Astrocyte (in vitro differentiated cells and primary cell): ENCODE measurements at regions not wholly inside any gene's neighbourhood (a gene's known extent, or its start where the extent isn't known, plus 50 kb on each side); places are given as distances from the start of the nearest gene placed in this dataset.
A peak's percentile ranks its signal among the peaks of the same experiment; 100 is the strongest.

Source experiments
- DNase-seq: peaks from one replicate; pipeline ENCODE4 v3.0.0-alpha.2; 2010; ENCODE audit warnings: low read depth
- FAIRE-seq: peaks from 2 replicates; lab custom pipeline; 2011; peaks lifted over from hg19 to GRCh38; lab: Jason Lieb, UNC
- H2AFZ ChIP-seq: 2 replicates; pipeline ENCODE4 v1.6.0; 2012; ENCODE audit warnings: low read depth, low read length, inconsistent platforms
- H3K27ac ChIP-seq: 2 replicates; pipeline ENCODE4 v1.5.1; 2011; ENCODE audit warnings: low read depth, low read length, inconsistent platforms
- H3K27me3 ChIP-seq: 2 replicates; pipeline ENCODE4 v1.6.0; 2011; ENCODE audit warnings: low read length, inconsistent platforms; ENCODE audit not compliant: insufficient read depth
- H3K36me3 ChIP-seq: 2 replicates; pipeline ENCODE4 v1.5.1; 2011; ENCODE audit warnings: low read length, inconsistent platforms; ENCODE audit not compliant: insufficient read depth
- H3K4me1 ChIP-seq: 2 replicates; pipeline ENCODE4 v1.5.1; 2011; ENCODE audit warnings: low read length, inconsistent platforms; ENCODE audit not compliant: insufficient read depth
- H3K4me2 ChIP-seq: 2 replicates; pipeline ENCODE4 v1.6.0; 2012; ENCODE audit warnings: low read length, inconsistent platforms
- H3K4me3 ChIP-seq: 2 replicates; pipeline ENCODE4 v1.5.1; 2011; ENCODE audit warnings: low read depth, mild to moderate bottlenecking, low read length, inconsistent platforms; ENCODE audit not compliant: insufficient read depth
- H3K79me2 ChIP-seq: 2 replicates; pipeline ENCODE4 v1.6.0; 2012; ENCODE audit warnings: mild to moderate bottlenecking, low read length, inconsistent platforms; ENCODE audit not compliant: insufficient read depth
- H3K9ac ChIP-seq: 2 replicates; pipeline ENCODE4 v1.6.0; 2012; ENCODE audit warnings: mild to moderate bottlenecking, low read length, inconsistent platforms
- H3K9me3 ChIP-seq: 2 replicates; pipeline ENCODE4 v1.5.1; 2012; ENCODE audit warnings: low read depth, mild to moderate bottlenecking, low read length, inconsistent platforms; ENCODE audit not compliant: insufficient read depth
- H4K20me1 ChIP-seq: 2 replicates; pipeline ENCODE4 v1.6.0; 2012; ENCODE audit warnings: low read length, inconsistent platforms; ENCODE audit not compliant: insufficient read depth
- H3K27ac Mint-ChIP-seq: one replicate; pipeline ENCODE4 v1.8.0; 2021; ENCODE audit warnings: mild to moderate bottlenecking, mixed read lengths; ENCODE audit not compliant: unreplicated experiment
- H3K27me3 Mint-ChIP-seq: one replicate; pipeline ENCODE4 v1.8.0; 2021; ENCODE audit warnings: low read depth, mixed read lengths; ENCODE audit not compliant: unreplicated experiment
- H3K36me3 Mint-ChIP-seq: one replicate; pipeline ENCODE4 v1.8.0; 2021; ENCODE audit warnings: low read depth, mixed read lengths; ENCODE audit not compliant: unreplicated experiment
- H3K4me1 Mint-ChIP-seq: one replicate; pipeline ENCODE4 v1.8.0; 2021; ENCODE audit warnings: low read depth, mixed read lengths; ENCODE audit not compliant: unreplicated experiment
- H3K4me3 Mint-ChIP-seq: one replicate; pipeline ENCODE4 v1.8.0; 2021; ENCODE audit warnings: mild to moderate bottlenecking, moderate library complexity, mixed read lengths; ENCODE audit not compliant: unreplicated experiment
- H3K9me3 Mint-ChIP-seq: one replicate; pipeline ENCODE4 v1.8.0; 2021; ENCODE audit warnings: mild to moderate bottlenecking, mixed read lengths; ENCODE audit not compliant: unreplicated experiment
- CTCF ChIP-seq: IDR thresholded peaks from 2 replicates; pipeline ENCODE4 v1.5.1; 2011; ENCODE audit warnings: low read depth, mild to moderate bottlenecking, inconsistent platforms, low read length, moderate library complexity; ENCODE audit not compliant: insufficient read depth
- EZH2 ChIP-seq: IDR thresholded peaks from 2 replicates; pipeline ENCODE4 v1.6.1; 2012; ENCODE audit warnings: mild to moderate bottlenecking, low read length, inconsistent platforms; ENCODE audit not compliant: insufficient read depth

DNA sequence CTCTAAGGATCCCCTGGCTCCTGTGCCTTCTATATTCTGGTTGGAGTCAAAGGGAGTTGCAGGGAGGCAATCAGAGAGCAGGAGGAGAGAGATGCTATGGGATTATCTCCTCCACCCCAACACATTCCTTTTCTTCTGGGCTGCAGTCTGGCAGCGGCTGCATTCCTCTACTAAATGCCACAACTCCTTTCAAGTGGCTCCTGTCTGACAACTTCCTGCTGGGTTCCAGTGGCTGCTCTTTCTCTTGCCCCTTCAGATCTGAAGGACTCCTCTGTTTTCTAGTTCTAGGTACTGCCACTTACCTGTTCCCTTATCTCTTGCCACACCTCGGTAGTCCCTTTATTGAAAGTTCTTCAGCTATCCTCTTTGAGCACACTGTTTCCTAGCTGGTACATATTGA is 425.0 kb downstream of the SNAPC1 start:
- Histone ChIP-seq H3K27ac (no peak overlapping the region), H3K36me3 (no peaks in the 10 kb centered on the region), H3K9ac (no peak overlapping the region), H2AFZ (no peak overlapping the region), H3K27me3 (no peaks in the 10 kb centered on the region), H4K20me1 (no peaks in the 10 kb centered on the region), H3K4me3 (no peak overlapping the region), H3K79me2 (no peaks in the 10 kb centered on the region), H3K9me3 (no peaks in the 10 kb centered on the region), H3K4me2 (no peak overlapping the region), H3K4me1 (no peaks in the 10 kb centered on the region)
- peaks cover 14% of the 10 kb centered on the region for H3K27me3 Mint-ChIP-seq
- H3K9me3 Mint-ChIP-seq, result no peaks in the 10 kb centered on the region
- peaks cover 5% of the 10 kb centered on the region for H3K4me1 Mint-ChIP-seq
- H3K4me3 Mint-ChIP-seq, result no peak overlapping the region
- no peak overlapping the region for H3K27ac Mint-ChIP-seq
- no peak for FAIRE-seq
- TF ChIP-seq EZH2, result no peak
- no peak for TF ChIP-seq CTCF
- no peaks in the 10 kb centered on the region for H3K36me3 Mint-ChIP-seq
- no peak for DNase-seq

DNA sequence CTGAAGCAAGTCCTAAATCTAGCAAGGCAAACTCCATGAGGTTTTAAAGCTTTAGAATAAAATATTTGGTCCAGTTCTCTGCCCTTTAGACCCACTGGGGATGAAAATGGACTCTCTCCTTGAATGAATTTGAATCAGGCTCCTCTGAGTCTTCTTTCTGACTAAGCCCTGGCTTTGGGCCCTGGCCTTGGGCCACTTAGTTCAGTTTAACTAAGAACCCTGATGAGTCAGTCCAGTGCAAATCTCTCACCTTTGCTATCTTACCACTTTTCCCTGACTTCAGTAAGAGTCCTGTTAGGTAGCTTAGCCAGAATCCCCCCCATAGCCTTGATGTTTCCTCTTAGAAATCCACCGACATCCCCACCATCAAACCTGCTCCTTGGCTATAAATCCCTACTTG is 427.5 kb downstream of the SNAPC1 start:
- H4K20me1 ChIP-seq, result no peaks in the 10 kb centered on the region
- peaks cover 14% of the 10 kb centered on the region for H3K27me3 Mint-ChIP-seq
- H3K4me1 Mint-ChIP-seq, result peaks cover 5% of the 10 kb centered on the region

More for the DNA sequence above, 427.5 kb downstream of the SNAPC1 start:
- Histone ChIP-seq H3K9ac (no peak overlapping the region), H3K4me1 (no peaks in the 10 kb centered on the region), H3K4me2 (no peak overlapping the region), H3K4me3 (no peak overlapping the region), H3K27me3 (no peaks in the 10 kb centered on the region), H3K36me3 (no peaks in the 10 kb centered on the region), H3K9me3 (no peaks in the 10 kb centered on the region), H3K27ac (no peak overlapping the region), H3K79me2 (no peaks in the 10 kb centered on the region), H2AFZ (no peak overlapping the region)
- no peak for TF ChIP-seq EZH2
- TF ChIP-seq CTCF, result no peak
- H3K9me3 Mint-ChIP-seq, result no peaks in the 10 kb centered on the region
- FAIRE-seq (no peak), DNase-seq (peak; percentile 73)
- no peak overlapping the region for H3K4me3 Mint-ChIP-seq
- H3K36me3 Mint-ChIP-seq, result no peaks in the 10 kb centered on the region
- H3K27ac Mint-ChIP-seq, result no peak overlapping the region
